ENCODE measurements at regions not wholly inside any gene's neighbourhood (a gene's known extent, or its start where the extent isn't known, plus 50 kb on each side); places are given as distances from the start of the nearest gene placed in this dataset.

GRCh38 chr6:157772820-157773219 is 50.2 kb upstream of the SNX9 start:
- DNase-seq (ENCODE audit: low read depth): no peak
